ENCODE measurements at regions not wholly inside any gene's neighbourhood (a gene's known extent, or its start where the extent isn't known, plus 50 kb on each side); places are given as distances from the start of the nearest gene placed in this dataset.

DNA sequence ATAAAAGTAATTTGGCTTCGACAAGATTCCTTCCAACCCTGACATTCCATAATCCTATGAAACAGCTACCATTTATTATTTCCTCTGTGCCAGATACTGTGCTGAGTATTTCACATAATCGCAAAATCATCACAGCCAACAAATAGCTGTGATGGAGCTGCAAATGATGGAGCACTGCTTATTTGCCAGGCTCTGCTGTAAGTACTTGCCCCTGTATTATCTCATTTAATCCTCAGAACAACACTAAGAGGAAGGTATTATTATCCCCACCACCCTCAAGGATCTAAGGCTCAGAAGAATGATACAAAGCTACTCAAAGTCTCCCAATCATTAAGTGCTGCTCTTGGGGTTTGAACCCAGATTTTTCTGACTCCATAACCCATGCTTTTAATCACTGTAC, 145.5 kb downstream of the CCDC34 start:
- no CpG with 5 or more reads among the region's 2 CpGs for WGBS (ENCODE audit: extremely low coverage, insufficient coverage, low lambda C conversion rate)
- peaks cover 9% of the 10 kb centered on the region for H3K4me1 ChIP-seq (ENCODE audit: control insufficient read depth, low read depth, low read length)

DNA sequence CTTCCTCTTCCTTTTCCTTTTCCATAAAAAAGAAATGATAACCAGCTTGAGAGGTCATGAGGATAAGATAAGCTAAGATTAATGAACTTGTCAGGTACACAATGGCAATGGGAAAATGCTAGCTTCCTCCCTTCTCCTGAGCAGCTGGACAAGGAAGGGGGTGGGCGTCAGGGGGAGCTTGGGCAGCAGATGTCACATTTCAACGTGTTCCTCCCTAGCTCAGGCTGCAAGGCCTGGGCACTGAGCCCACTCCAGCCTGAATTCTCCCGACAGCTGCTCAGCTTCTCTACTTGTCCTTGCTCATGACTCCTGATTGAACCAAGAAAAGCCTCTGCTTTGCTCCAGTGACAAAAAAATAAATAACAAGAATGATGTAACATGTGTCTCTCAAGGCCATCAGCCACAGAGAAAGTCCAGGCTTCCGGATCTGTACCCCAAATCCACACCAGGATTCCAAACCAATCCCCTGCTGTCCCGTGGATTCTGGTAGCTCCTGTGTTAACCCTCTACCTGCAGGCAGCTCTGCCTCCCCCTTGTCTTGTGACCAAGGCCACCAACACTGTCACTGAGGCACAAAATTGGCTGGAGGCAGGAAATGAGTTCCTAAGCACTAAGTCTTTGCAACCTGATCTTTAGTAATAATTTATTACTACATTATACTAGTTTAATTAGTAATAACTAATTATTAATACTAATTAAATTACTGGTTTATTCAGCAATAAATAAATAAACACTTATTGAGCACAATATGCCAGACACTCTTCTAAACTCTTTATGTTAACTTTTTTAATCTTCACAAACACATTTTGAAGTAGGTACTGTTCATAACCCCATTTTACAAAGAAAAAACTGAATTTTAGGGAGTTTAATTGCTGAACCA, 146.5 kb downstream of the CCDC34 start:
- H4K8ac ChIP-seq (ENCODE audit: low read depth, low read length): no peak overlapping the region
- H3K27ac ChIP-seq (ENCODE audit: low read depth, low read length): no peak overlapping the region
- peak overlapping the region; percentile 85 for H2BK15ac ChIP-seq (replicated peaks; ENCODE audit: low read depth)
- peak overlapping the region; percentile 40 for H3K18ac ChIP-seq (ENCODE audit: low read length)
- peak overlapping the region; percentile 34 for H3K56ac ChIP-seq (ENCODE audit: low read length)
- H3K4me3 ChIP-seq (ENCODE audit: low read length): no peak overlapping the region
- H2BK5ac ChIP-seq (ENCODE audit: low read length): no peak overlapping the region
- no peak for DNase-seq
- no peak overlapping the region for H3K4ac ChIP-seq (ENCODE audit: low read depth, low read length)
- no peak overlapping the region for H2BK120ac ChIP-seq (ENCODE audit: low read depth, low read length)
- H4K5ac ChIP-seq (ENCODE audit: low read length): no peak overlapping the region
- no peak overlapping the region for H3K9ac ChIP-seq (ENCODE audit: low read length)
- no CpG with 5 or more reads among the region's 5 CpGs for WGBS (ENCODE audit: extremely low coverage, insufficient coverage, low lambda C conversion rate)
- H3K79me1 ChIP-seq (ENCODE audit: low read length): no peaks in the 10 kb centered on the region
- no peaks in the 10 kb centered on the region for H3K79me2 ChIP-seq (ENCODE audit: control insufficient read depth, insufficient read depth, low read length)
- no peaks in the 10 kb centered on the region for H3K27me3 ChIP-seq (ENCODE audit: insufficient read depth, low read length, poor library complexity)
- no peak overlapping the region for H3K4me2 ChIP-seq (ENCODE audit: low read length)
- H3K23ac ChIP-seq (ENCODE audit: low read length): no peak overlapping the region
- H3K4me1 ChIP-seq (ENCODE audit: control insufficient read depth, low read depth, low read length): peaks cover 9% of the 10 kb centered on the region
- peak overlapping the region; percentile 54 for H2AK5ac ChIP-seq (ENCODE audit: low read length)
- H3K36me3 ChIP-seq (ENCODE audit: control insufficient read depth, insufficient read depth, low read length): no peaks in the 10 kb centered on the region

More for the DNA sequence above, 145.5 kb downstream of the CCDC34 start:
- Histone ChIP-seq H3K23ac (ENCODE audit: low read length) (no peak overlapping the region), H3K56ac (ENCODE audit: low read length) (no peak overlapping the region), H3K79me2 (ENCODE audit: control insufficient read depth, insufficient read depth, low read length) (no peaks in the 10 kb centered on the region), H3K4me3 (ENCODE audit: low read length) (no peak overlapping the region), H3K4ac (ENCODE audit: low read depth, low read length) (no peak overlapping the region), H2BK5ac (ENCODE audit: low read length) (no peak overlapping the region), H3K4me2 (ENCODE audit: low read length) (no peak overlapping the region), H4K8ac (ENCODE audit: low read depth, low read length) (no peak overlapping the region), H3K9ac (ENCODE audit: low read length) (no peak overlapping the region), H2BK15ac (replicated peaks; ENCODE audit: low read depth) (peak overlapping the region; percentile 85), H2AK5ac (ENCODE audit: low read length) (no peak overlapping the region), H3K27me3 (ENCODE audit: insufficient read depth, low read length, poor library complexity) (no peaks in the 10 kb centered on the region), H3K27ac (ENCODE audit: low read depth, low read length) (no peak overlapping the region), H3K79me1 (ENCODE audit: low read length) (no peaks in the 10 kb centered on the region), H3K36me3 (ENCODE audit: control insufficient read depth, insufficient read depth, low read length) (no peaks in the 10 kb centered on the region), H2BK120ac (ENCODE audit: low read depth, low read length) (no peak overlapping the region), H4K5ac (ENCODE audit: low read length) (no peak overlapping the region), H3K18ac (ENCODE audit: low read length) (peak overlapping the region; percentile 32)
- DNase-seq: no peak

DNA sequence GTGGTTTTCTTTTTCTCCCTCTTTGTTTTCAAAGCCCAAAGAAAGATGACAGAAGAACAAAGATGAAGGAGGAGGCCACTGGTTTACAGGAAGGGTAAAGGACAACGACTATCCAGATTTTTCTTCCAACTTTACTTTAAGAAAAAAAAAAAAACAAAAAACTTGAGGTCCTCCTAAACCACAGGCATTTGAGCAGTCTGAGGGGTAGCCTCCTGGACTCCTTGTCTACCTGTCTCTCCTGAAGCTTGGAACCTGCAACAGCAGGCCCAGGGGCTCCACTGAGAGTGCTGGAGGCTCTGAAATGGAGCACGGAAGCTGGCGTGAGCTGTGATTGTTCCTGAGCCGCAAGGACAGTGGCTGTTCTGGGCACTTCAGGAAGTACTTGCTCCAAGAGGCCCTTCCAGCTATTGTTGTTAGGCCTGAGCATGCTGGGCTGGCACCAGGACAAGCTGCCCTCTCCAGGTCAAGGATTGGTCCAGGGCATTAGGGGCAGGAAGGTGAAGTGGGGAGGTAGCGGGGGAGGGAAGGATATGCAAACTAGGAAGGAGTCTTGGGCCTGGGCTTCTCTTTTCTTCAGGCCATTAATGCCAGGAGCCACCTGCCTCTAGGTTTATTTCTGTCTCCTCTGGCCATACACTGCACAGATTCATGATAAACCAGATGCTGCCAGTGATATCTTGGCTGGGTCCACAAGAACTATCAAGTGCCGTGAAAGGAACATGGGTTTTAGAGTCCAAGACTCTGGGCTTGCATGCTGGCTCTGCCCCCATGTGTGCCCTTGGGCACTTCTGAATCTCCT, 147.3 kb downstream of the CCDC34 start:
- no CpG with 5 or more reads among the region's 6 CpGs for WGBS (ENCODE audit: extremely low coverage, insufficient coverage, low lambda C conversion rate)
- peak overlapping the region; percentile 35 for H3K18ac ChIP-seq (ENCODE audit: low read length)
- H2BK5ac ChIP-seq (ENCODE audit: low read length): no peak overlapping the region
- H4K8ac ChIP-seq (ENCODE audit: low read depth, low read length): no peak overlapping the region
- H3K4me3 ChIP-seq (ENCODE audit: low read length): no peak overlapping the region
- no peak overlapping the region for H2AK5ac ChIP-seq (ENCODE audit: low read length)
- no peak overlapping the region for H3K4ac ChIP-seq (ENCODE audit: low read depth, low read length)
- DNase-seq: peak; percentile 75
- no peak overlapping the region for H3K9ac ChIP-seq (ENCODE audit: low read length)
- no peaks in the 10 kb centered on the region for H3K79me2 ChIP-seq (ENCODE audit: control insufficient read depth, insufficient read depth, low read length)
- no peak overlapping the region for H2BK120ac ChIP-seq (ENCODE audit: low read depth, low read length)
- no peaks in the 10 kb centered on the region for H3K27me3 ChIP-seq (ENCODE audit: insufficient read depth, low read length, poor library complexity)
- no peak overlapping the region for H2BK15ac ChIP-seq (replicated peaks; ENCODE audit: low read depth)
- H4K5ac ChIP-seq (ENCODE audit: low read length): no peak overlapping the region
- peaks cover 9% of the 10 kb centered on the region for H3K4me1 ChIP-seq (ENCODE audit: control insufficient read depth, low read depth, low read length)
- no peak overlapping the region for H3K27ac ChIP-seq (ENCODE audit: low read depth, low read length)
- no peaks in the 10 kb centered on the region for H3K36me3 ChIP-seq (ENCODE audit: control insufficient read depth, insufficient read depth, low read length)
- no peak overlapping the region for H3K4me2 ChIP-seq (ENCODE audit: low read length)
- H3K79me1 ChIP-seq (ENCODE audit: low read length): no peaks in the 10 kb centered on the region
- no peak overlapping the region for H3K23ac ChIP-seq (ENCODE audit: low read length)
- peak overlapping the region; percentile 51 for H3K56ac ChIP-seq (ENCODE audit: low read length)

DNA sequence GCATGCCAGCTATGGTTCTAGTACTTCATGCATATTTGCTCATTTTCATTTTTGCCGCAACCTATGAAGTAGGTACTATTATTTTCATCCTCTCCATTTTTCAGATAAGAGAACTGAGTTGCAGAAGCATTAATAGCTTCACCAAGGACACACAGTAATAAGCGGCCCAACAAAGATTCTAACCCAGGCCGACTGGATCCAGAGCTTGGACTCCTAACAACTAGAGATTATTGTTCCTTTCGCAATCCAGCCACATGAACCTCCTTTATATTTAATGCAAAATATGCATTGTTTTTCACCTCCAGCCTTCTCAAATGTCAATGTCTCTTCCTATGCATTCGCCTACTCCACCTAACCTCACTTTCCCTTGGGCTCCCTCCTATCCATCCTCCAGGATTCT, 148.3 kb downstream of the CCDC34 start:
- no CpG with 5 or more reads among the region's 5 CpGs for WGBS (ENCODE audit: extremely low coverage, insufficient coverage, low lambda C conversion rate)
- H3K23ac ChIP-seq (ENCODE audit: low read length): no peak overlapping the region

DNA sequence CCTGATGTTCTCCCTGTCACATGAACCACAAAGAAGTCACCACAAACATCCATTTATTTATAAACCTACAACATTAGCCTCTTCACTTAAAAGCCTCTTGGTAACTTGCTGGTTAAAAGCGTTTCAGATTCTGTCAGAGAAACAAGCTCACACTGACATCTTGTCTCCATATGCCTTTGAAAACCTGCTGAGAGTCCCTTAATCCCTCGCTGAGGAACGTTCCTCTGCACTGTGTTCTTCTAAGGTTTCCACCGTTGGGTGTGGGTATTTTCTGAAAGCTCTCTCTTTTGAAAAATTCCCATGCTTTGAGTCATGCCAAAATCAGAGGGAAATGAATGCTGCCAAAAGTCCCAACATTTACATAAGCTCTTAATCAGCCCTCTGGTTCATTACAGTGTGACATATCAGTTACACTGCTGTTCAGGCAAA, 149.8 kb downstream of the CCDC34 start:
- peak overlapping the region; percentile 36 for H3K27ac ChIP-seq (ENCODE audit: low read depth, low read length)
- no peak overlapping the region for H2BK120ac ChIP-seq (ENCODE audit: low read depth, low read length)
- no peak overlapping the region for H3K18ac ChIP-seq (ENCODE audit: low read length)
- no peak overlapping the region for H4K5ac ChIP-seq (ENCODE audit: low read length)
- H3K36me3 ChIP-seq (ENCODE audit: control insufficient read depth, insufficient read depth, low read length): no peaks in the 10 kb centered on the region
- H3K79me1 ChIP-seq (ENCODE audit: low read length): no peaks in the 10 kb centered on the region
- no peaks in the 10 kb centered on the region for H3K79me2 ChIP-seq (ENCODE audit: control insufficient read depth, insufficient read depth, low read length)
- no peak overlapping the region for H3K4me2 ChIP-seq (ENCODE audit: low read length)
- H2BK15ac ChIP-seq (replicated peaks; ENCODE audit: low read depth): no peak overlapping the region
- H3K4ac ChIP-seq (ENCODE audit: low read depth, low read length): no peak overlapping the region
- no peak overlapping the region for H3K23ac ChIP-seq (ENCODE audit: low read length)
- no CpG with 5 or more reads among the region's 4 CpGs for WGBS (ENCODE audit: extremely low coverage, insufficient coverage, low lambda C conversion rate)
- no peak overlapping the region for H2AK5ac ChIP-seq (ENCODE audit: low read length)
- no peak overlapping the region for H3K4me3 ChIP-seq (ENCODE audit: low read length)
- DNase-seq: peak; percentile 92
- no peak overlapping the region for H2BK5ac ChIP-seq (ENCODE audit: low read length)
- H3K4me1 ChIP-seq (ENCODE audit: control insufficient read depth, low read depth, low read length): peaks cover 9% of the 10 kb centered on the region
- H3K9ac ChIP-seq (ENCODE audit: low read length): no peak overlapping the region
- H3K56ac ChIP-seq (ENCODE audit: low read length): peak overlapping the region; percentile 12
- no peaks in the 10 kb centered on the region for H3K27me3 ChIP-seq (ENCODE audit: insufficient read depth, low read length, poor library complexity)
- H4K8ac ChIP-seq (ENCODE audit: low read depth, low read length): no peak overlapping the region

More for the DNA sequence above, 148.3 kb downstream of the CCDC34 start:
- H2AK5ac ChIP-seq (ENCODE audit: low read length): no peak overlapping the region
- H3K27me3 ChIP-seq (ENCODE audit: insufficient read depth, low read length, poor library complexity): no peaks in the 10 kb centered on the region
- no peak overlapping the region for H4K8ac ChIP-seq (ENCODE audit: low read depth, low read length)
- no peak overlapping the region for H4K5ac ChIP-seq (ENCODE audit: low read length)
- no peak overlapping the region for H2BK5ac ChIP-seq (ENCODE audit: low read length)
- no peak overlapping the region for H3K4me2 ChIP-seq (ENCODE audit: low read length)
- H3K4ac ChIP-seq (ENCODE audit: low read depth, low read length): no peak overlapping the region
- H3K27ac ChIP-seq (ENCODE audit: low read depth, low read length): no peak overlapping the region
- H3K79me1 ChIP-seq (ENCODE audit: low read length): no peaks in the 10 kb centered on the region
- no peak for DNase-seq
- no peak overlapping the region for H2BK120ac ChIP-seq (ENCODE audit: low read depth, low read length)
- H3K18ac ChIP-seq (ENCODE audit: low read length): no peak overlapping the region
- no peak overlapping the region for H3K56ac ChIP-seq (ENCODE audit: low read length)
- H3K9ac ChIP-seq (ENCODE audit: low read length): no peak overlapping the region
- no peaks in the 10 kb centered on the region for H3K36me3 ChIP-seq (ENCODE audit: control insufficient read depth, insufficient read depth, low read length)
- H2BK15ac ChIP-seq (replicated peaks; ENCODE audit: low read depth): peak overlapping the region; percentile 38
- H3K79me2 ChIP-seq (ENCODE audit: control insufficient read depth, insufficient read depth, low read length): no peaks in the 10 kb centered on the region
- H3K4me3 ChIP-seq (ENCODE audit: low read length): no peak overlapping the region
- peaks cover 9% of the 10 kb centered on the region for H3K4me1 ChIP-seq (ENCODE audit: control insufficient read depth, low read depth, low read length)

All from mesendoderm (in vitro differentiated cells).